Peyer's patch (tissue), 4 donors: ENCODE measurements at regions not wholly inside any gene's neighbourhood (a gene's known extent, or its start where the extent isn't known, plus 50 kb on each side); places are given as distances from the start of the nearest gene placed in this dataset.

Experiments
- DNase-seq, 3 donors: peaks; one replicate each; pipeline ENCODE4 v3.0.0-alpha.2; 2017 to 2019
- H3K27ac ChIP-seq, 4 donors: fragments of 200-600 bp; sonication (generic); one replicate each; pipeline ENCODE4 v1.5.1; 2016 to 2019
- H3K27me3 ChIP-seq, 2 donors: fragments of 200-600 bp; sonication (generic); one replicate each; pipeline ENCODE4 v1.5.1; 2019
- H3K36me3 ChIP-seq, 3 donors: fragments of 200-600 bp; sonication (generic); one replicate each; pipeline ENCODE4 v1.5.1; 2016 to 2019
- H3K4me1 ChIP-seq, 4 donors: fragments of 200-600 bp; sonication (generic); one replicate each; pipeline ENCODE4 v1.5.1; 2016 to 2019
- H3K4me3 ChIP-seq, 4 donors: fragments of 200-600 bp; sonication (generic); 1 replicate in 3 of 4; 2 replicates in 1 of 4; pipeline ENCODE4 v1.5.1; 2016 to 2019; ENCODE audit warnings: mild to moderate bottlenecking in 1 of 4
- H3K9me3 ChIP-seq, 4 donors: fragments of 200-600 bp; sonication (generic); one replicate each; pipeline ENCODE4 v1.5.1; 2016 to 2019; ENCODE audit warnings: mild to moderate bottlenecking in 1 of 4
- POLR2A ChIP-seq, 2 donors: fragments of 450-650 bp; IDR thresholded peaks; one replicate each; pipeline ENCODE4 v1.5.1; 2017; ENCODE audit warnings: antibody characterized with exemption in 2 of 2, mild to moderate bottlenecking in 2 of 2, moderate library complexity in 2 of 2
- TF ChIP-seq, protein P1 (sequence below), 6 experiments: fragments of 450-650 bp in 4 of 6; fragments of 200-600 bp in 2 of 6; sonication (generic) in 1 of 6; IDR thresholded peaks; one replicate each; pipeline ENCODE4 v1.5.1; 2017 to 2019; ENCODE audit warnings: antibody characterized with exemption in 6 of 6, mild to moderate bottlenecking in 3 of 6, moderate library complexity in 1 of 6

DNA sequence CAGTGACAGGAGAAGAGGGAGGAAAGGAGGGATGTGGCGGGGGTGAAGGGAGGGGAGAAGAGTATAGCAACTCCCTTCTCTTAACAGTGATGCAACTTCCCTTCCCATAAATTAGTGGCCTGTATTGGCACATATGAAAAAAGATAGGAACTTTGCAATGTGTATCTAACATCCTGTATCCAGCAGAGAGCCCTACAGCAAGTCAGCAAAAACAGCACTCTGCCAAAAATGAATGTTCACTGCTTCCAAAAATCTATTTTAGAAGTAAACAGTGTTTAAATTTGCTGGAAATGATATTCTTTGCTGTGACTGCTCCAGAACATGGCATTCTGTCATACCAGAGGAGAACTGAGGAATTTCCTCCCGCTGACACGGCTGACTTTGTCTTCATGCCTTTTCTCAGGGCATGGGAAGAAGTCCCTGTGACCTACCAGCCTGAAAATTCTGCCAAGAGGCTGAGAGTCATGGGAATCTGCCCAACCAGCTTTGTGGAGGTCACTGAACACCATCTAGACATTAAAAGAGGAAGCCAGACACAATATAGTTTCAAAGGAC is 343.4 kb upstream of the RASGEF1B start:
- Histone ChIP-seq H3K27me3 (no peaks in the 10 kb centered on the region), H3K9me3 (no peaks in the 10 kb centered on the region), H3K36me3 (no peaks in the 10 kb centered on the region), H3K4me1 (no peaks in the 10 kb centered on the region), H3K27ac (no peak overlapping the region), H3K4me3 (no peak overlapping the region)
- DNase-seq, result no peak
- TF ChIP-seq, protein P1, sequence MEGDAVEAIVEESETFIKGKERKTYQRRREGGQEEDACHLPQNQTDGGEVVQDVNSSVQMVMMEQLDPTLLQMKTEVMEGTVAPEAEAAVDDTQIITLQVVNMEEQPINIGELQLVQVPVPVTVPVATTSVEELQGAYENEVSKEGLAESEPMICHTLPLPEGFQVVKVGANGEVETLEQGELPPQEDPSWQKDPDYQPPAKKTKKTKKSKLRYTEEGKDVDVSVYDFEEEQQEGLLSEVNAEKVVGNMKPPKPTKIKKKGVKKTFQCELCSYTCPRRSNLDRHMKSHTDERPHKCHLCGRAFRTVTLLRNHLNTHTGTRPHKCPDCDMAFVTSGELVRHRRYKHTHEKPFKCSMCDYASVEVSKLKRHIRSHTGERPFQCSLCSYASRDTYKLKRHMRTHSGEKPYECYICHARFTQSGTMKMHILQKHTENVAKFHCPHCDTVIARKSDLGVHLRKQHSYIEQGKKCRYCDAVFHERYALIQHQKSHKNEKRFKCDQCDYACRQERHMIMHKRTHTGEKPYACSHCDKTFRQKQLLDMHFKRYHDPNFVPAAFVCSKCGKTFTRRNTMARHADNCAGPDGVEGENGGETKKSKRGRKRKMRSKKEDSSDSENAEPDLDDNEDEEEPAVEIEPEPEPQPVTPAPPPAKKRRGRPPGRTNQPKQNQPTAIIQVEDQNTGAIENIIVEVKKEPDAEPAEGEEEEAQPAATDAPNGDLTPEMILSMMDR (IDR thresholded peaks at IDR 0.05), result no peak

DNA sequence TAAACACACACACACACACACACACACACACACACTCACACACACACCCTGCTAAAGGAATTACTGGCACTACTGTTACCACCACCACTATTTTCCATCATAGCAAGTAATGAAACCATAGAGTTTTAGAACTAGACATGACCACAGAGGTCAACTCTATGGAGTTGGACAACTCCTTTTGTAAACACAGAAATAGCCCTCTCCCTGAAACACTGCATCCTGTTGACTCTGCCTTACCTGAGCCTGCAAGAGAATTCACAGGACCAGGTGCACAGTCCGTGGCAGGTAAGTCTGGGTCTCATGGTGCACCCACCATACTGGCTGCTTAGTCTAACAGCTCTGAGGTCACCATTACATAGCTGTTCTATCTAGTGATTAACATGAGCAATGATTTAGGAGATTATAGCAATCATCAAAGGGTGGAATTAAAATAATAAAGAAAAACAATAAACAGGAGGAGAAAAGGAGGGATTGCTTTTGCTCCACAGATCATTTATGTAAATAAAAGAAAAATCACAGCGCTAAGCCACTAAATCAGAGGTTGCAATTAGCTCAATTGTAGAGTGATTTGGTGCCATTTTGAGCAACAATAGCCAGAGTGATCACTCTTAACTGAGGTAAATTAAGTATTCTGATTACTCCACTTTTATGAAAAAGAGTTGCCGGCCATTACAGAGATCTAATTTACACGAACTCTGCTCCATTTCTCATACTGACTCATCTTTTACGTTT is 340.0 kb upstream of the RASGEF1B start:
- no peaks in the 10 kb centered on the region for H3K9me3 ChIP-seq
- DNase-seq, result no peak
- H3K36me3 ChIP-seq, result no peaks in the 10 kb centered on the region
- no peaks in the 10 kb centered on the region for H3K27me3 ChIP-seq
- H3K4me1 ChIP-seq, result no peaks in the 10 kb centered on the region
- H3K4me3 ChIP-seq, result no peak overlapping the region
- TF ChIP-seq POLR2A (IDR thresholded peaks at IDR 0.05), result no peak
- TF ChIP-seq, protein P1 (IDR thresholded peaks at IDR 0.05), result no peak
- no peak overlapping the region for H3K27ac ChIP-seq

DNA sequence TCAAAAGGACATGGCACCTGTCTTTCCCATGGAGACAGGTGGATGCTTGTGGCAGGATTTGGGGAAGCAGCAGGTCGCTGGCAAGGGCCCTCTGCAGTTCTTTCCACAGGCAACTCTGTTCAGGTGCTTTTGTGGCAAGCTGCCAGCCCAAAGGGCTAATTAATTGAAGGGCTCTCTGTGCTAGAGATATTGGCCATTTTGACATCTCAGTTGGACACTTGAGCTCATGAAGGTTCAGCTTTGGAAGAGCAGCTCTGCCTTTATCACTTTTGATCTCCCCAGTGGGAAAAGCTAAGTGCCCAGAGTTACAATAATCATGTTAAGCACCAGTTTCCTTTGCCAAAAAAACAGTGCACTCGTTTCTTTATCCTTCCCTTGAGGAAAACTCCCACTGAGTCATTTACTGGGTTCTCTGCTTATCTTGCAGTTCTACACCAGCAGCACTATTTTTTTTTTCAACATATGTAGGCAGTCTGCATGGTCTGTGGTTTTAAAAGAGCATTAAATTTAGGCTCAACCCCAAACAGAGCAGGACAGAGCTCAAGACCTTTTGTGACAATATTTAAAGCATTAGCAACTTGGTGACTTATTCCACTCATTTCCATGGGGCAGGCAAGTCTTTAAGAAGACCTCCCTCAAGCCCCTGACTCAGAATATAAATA is 336.4 kb upstream of the RASGEF1B start:
- no peak for TF ChIP-seq POLR2A (IDR thresholded peaks at IDR 0.05)
- TF ChIP-seq, protein P1 (IDR thresholded peaks at IDR 0.05), result no peak
- no peak overlapping the region for H3K4me3 ChIP-seq
- no peak overlapping the region for H3K27ac ChIP-seq
- no peak for DNase-seq
- no peaks in the 10 kb centered on the region for H3K9me3 ChIP-seq
- no peaks in the 10 kb centered on the region for H3K36me3 ChIP-seq
- no peaks in the 10 kb centered on the region for H3K4me1 ChIP-seq
- no peaks in the 10 kb centered on the region for H3K27me3 ChIP-seq

DNA sequence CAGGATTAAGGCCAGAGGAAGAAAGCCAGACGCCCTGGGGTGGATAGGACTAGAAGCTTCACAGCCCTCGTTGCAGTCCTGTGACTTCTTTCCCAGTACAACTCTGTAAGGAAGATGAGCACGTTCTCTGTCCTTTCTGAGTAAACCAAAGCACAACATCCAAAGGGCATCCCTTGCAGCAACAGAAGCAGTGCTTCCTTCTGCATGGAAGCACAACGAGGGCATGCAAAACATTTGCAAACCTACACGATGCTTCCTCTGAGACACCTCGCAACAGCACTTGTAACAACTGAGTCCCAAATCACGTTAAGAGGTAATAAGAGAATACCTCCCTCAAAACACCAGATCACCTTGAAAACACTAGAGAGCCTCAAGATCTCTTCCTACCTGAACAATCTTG is 335.7 kb upstream of the RASGEF1B start:
- no peaks in the 10 kb centered on the region for H3K4me1 ChIP-seq
- H3K9me3 ChIP-seq, result no peaks in the 10 kb centered on the region
- no peak overlapping the region for H3K27ac ChIP-seq
- DNase-seq, result no peak
- H3K36me3 ChIP-seq, result no peaks in the 10 kb centered on the region
- TF ChIP-seq POLR2A (IDR thresholded peaks at IDR 0.05), result no peak
- TF ChIP-seq, protein P1 (IDR thresholded peaks at IDR 0.05), result no peak
- H3K27me3 ChIP-seq, result no peaks in the 10 kb centered on the region
- H3K4me3 ChIP-seq, result no peak overlapping the region

DNA sequence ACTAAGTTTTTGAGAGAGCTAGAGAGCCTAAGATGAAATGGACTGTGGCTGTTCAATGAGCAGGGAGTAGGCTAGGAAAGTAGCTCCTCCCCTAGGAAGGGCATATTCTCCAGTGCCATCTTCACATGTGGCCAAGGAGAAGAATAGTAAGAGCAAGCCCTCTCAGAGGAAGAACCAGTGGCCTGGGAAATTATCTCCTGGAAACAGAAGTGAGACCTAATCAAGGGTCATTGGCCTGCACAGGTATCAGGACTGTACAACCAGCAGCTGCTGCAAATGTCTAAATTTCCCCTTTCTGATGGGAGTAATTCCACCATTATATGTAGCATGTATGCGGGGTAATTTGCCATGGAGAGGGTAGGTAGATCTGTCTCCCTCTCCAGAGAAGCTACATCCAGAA is 334.8 kb upstream of the RASGEF1B start:
- Histone ChIP-seq H3K4me3 (no peak overlapping the region), H3K27me3 (no peaks in the 10 kb centered on the region), H3K27ac (no peak overlapping the region), H3K9me3 (no peaks in the 10 kb centered on the region), H3K36me3 (no peaks in the 10 kb centered on the region), H3K4me1 (no peaks in the 10 kb centered on the region)
- no peak for DNase-seq
- no peak for TF ChIP-seq POLR2A (IDR thresholded peaks at IDR 0.05)
- TF ChIP-seq, protein P1 (IDR thresholded peaks at IDR 0.05), result no peak
